ENCODE measurements at regions not wholly inside any gene's neighbourhood (a gene's known extent, or its start where the extent isn't known, plus 50 kb on each side); places are given as distances from the start of the nearest gene placed in this dataset.

DNA sequence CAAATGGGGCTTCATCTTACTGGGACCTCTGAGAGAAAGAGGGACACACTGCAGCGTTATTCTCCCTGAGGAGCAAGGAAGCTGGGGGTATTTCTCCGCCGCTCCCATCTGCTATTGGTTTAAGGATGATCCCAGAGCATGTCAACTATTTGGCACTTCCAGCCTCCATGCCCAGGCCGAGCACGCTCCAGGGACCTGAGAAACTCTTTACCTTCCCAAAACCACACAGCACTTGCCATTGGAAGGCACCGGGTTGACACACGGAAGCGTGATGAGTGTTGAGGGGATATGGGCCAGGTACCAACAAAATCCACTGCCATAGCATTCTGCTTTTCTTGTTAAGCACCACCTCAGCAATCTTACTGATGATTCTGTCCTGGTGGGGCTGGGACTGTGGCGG is 92.4 kb upstream of the SLC24A3 start:
- Mint-ChIP-seq H3K27me3 (ENCODE audit: low read depth) (no peaks in the 10 kb centered on the region), H3K36me3 (no peaks in the 10 kb centered on the region), H3K4me1 (no peaks in the 10 kb centered on the region), H3K4me3 (no peak overlapping the region), H3K9me3 (no peaks in the 10 kb centered on the region), H3K27ac (no peak overlapping the region)
- no peak for DNase-seq (ENCODE audit: low spot score in 2 of 2, unreplicated experiment in 2 of 2)
- no peak for TF ChIP-seq CTCF (IDR thresholded peaks at IDR 0.05; ENCODE audit: unreplicated experiment)

- no peaks in the 10 kb centered on the region for H3K36me3 Mint-ChIP-seq
- H3K4me3 Mint-ChIP-seq: no peak overlapping the region
- DNase-seq (ENCODE audit: low spot score in 2 of 2, unreplicated experiment in 2 of 2): no peak
- H3K27me3 Mint-ChIP-seq (ENCODE audit: low read depth): peaks cover 2% of the 10 kb centered on the region
- no peak for TF ChIP-seq CTCF (IDR thresholded peaks at IDR 0.05; ENCODE audit: unreplicated experiment)
- no peak overlapping the region for H3K27ac Mint-ChIP-seq
- H3K4me1 Mint-ChIP-seq: no peaks in the 10 kb centered on the region
- no peaks in the 10 kb centered on the region for H3K9me3 Mint-ChIP-seq
Measured at GRCh38 chr20:19120569-19120968, 91.9 kb upstream of the SLC24A3 start.

- H3K27ac Mint-ChIP-seq: no peak overlapping the region
- no peak overlapping the region for H3K4me3 Mint-ChIP-seq
- no peaks in the 10 kb centered on the region for H3K4me1 Mint-ChIP-seq
- DNase-seq (ENCODE audit: low spot score in 2 of 2, unreplicated experiment in 2 of 2): no peak
- no peaks in the 10 kb centered on the region for H3K9me3 Mint-ChIP-seq
- H3K36me3 Mint-ChIP-seq: no peaks in the 10 kb centered on the region
- peaks cover 2% of the 10 kb centered on the region for H3K27me3 Mint-ChIP-seq (ENCODE audit: low read depth)
- TF ChIP-seq CTCF (IDR thresholded peaks at IDR 0.05; ENCODE audit: unreplicated experiment): no peak
Measured at GRCh38 chr20:19121463-19121862, 91.0 kb upstream of the SLC24A3 start.

DNA sequence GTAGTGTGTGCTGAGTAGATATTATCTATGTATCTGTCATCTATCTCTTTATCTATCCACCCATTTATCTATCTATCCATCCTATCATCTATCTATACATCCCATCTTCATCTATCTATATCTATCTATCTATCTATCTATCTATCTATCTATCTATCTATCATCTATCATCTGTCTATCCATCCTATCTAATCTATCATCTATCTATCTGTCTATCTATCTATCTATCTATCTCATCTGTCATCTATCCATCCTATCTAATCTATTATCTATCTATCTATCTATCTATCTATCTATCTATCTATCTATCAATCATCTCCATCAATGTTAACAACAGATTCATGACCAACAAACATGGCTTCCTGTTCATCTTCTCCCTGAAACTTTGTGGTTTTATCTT is 90.5 kb upstream of the SLC24A3 start:
- peaks cover 4% of the 10 kb centered on the region for H3K27me3 Mint-ChIP-seq (ENCODE audit: low read depth)
- no peaks in the 10 kb centered on the region for H3K36me3 Mint-ChIP-seq
- no peaks in the 10 kb centered on the region for H3K9me3 Mint-ChIP-seq
- no peak for TF ChIP-seq CTCF (IDR thresholded peaks at IDR 0.05; ENCODE audit: unreplicated experiment)
- H3K4me1 Mint-ChIP-seq: no peaks in the 10 kb centered on the region
- no peak overlapping the region for H3K4me3 Mint-ChIP-seq
- no peak for DNase-seq (ENCODE audit: low spot score in 2 of 2, unreplicated experiment in 2 of 2)
- no peak overlapping the region for H3K27ac Mint-ChIP-seq

- DNase-seq (ENCODE audit: low spot score in 2 of 2, unreplicated experiment in 2 of 2): no peak
- no peak overlapping the region for H3K4me3 Mint-ChIP-seq
- H3K4me1 Mint-ChIP-seq: no peaks in the 10 kb centered on the region
- TF ChIP-seq CTCF (IDR thresholded peaks at IDR 0.05; ENCODE audit: unreplicated experiment): no peak
- H3K36me3 Mint-ChIP-seq: no peaks in the 10 kb centered on the region
- H3K27ac Mint-ChIP-seq: no peak overlapping the region
- H3K27me3 Mint-ChIP-seq (ENCODE audit: low read depth): peaks cover 5% of the 10 kb centered on the region
- H3K9me3 Mint-ChIP-seq: no peaks in the 10 kb centered on the region
Measured at GRCh38 chr20:19122395-19122794, 90.0 kb upstream of the SLC24A3 start.

GRCh38 chr20:19125508-19125907 is 86.9 kb upstream of the SLC24A3 start:
- no peak overlapping the region for H3K27ac Mint-ChIP-seq
- DNase-seq (ENCODE audit: low spot score in 2 of 2, unreplicated experiment in 2 of 2): no peak
- no peaks in the 10 kb centered on the region for H3K4me1 Mint-ChIP-seq
- H3K4me3 Mint-ChIP-seq: no peak overlapping the region
- TF ChIP-seq CTCF (IDR thresholded peaks at IDR 0.05; ENCODE audit: unreplicated experiment): no peak
- peaks cover 25% of the 10 kb centered on the region for H3K27me3 Mint-ChIP-seq (ENCODE audit: low read depth)
- no peaks in the 10 kb centered on the region for H3K9me3 Mint-ChIP-seq
- no peaks in the 10 kb centered on the region for H3K36me3 Mint-ChIP-seq

All from mesothelial cell of epicardium (in vitro differentiated cells).